Loucy (cell line): ENCODE measurements at regions not wholly inside any gene's neighbourhood (a gene's known extent, or its start where the extent isn't known, plus 50 kb on each side); places are given as distances from the start of the nearest gene placed in this dataset.

Source experiments
- CTCF ChIP-seq: fragments of 200-600 bp; sonication (generic); conservative IDR thresholded peaks from 2 replicates; pipeline ENCODE4 v1.5.1; 2014; ENCODE audit warnings: mild to moderate bottlenecking, antibody characterized with exemption, low read length
- EZH2phosphoT487 ChIP-seq: fragments of 200-600 bp; IDR thresholded peaks from 2 replicates; pipeline ENCODE4 v1.6.1; 2018; ENCODE audit warnings: antibody characterized with exemption, mild to moderate bottlenecking, moderate library complexity, borderline replicate concordance

GRCh38 chr15:37581866-37582532, 352.4 kb upstream of the TMCO5A start:
- TF ChIP-seq CTCF (no peak), EZH2phosphoT487 (no peak)
